K562 (cell line): ENCODE measurements at regions not wholly inside any gene's neighbourhood (a gene's known extent, or its start where the extent isn't known, plus 50 kb on each side); places are given as distances from the start of the nearest gene placed in this dataset.
A peak's percentile ranks its signal among the peaks of the same experiment; 100 is the strongest.

Source experiments
- FOXM1 ChIP-seq, 2 experiments: fragments of 450-650 bp in 1 of 2; sonication (generic) in 1 of 2; formaldehyde crosslinking in 1 of 2; IDR thresholded peaks; 2 replicates each; pipeline versions ENCODE4 v1.6.1 to v1.9.0; 2017 to 2022; ENCODE audit warnings: low read depth in 2 of 2, mild to moderate bottlenecking in 2 of 2, missing genetic modification reagents in 1 of 2, moderate library complexity in 1 of 2
- HDAC1 ChIP-seq, 2 experiments: fragments of 450-650 bp; IDR thresholded peaks; 2 replicates each; pipeline ENCODE4 v1.6.1; 2016 to 2017; ENCODE audit warnings: inconsistent platforms in 1 of 2, mild to moderate bottlenecking in 1 of 2, moderate library complexity in 1 of 2
- HMG20B ChIP-seq: fragments of 250-450 bp; sonication (Bioruptor Pico); IDR thresholded peaks from 2 replicates; pipeline ENCODE4 v1.5.0; 2021; ENCODE audit warnings: mild to moderate bottlenecking
- HOXB6 ChIP-seq: fragments of 250-450 bp; sonication (Bioruptor Pico); IDR thresholded peaks from 2 replicates; pipeline ENCODE4 v1.5.1; 2022; ENCODE audit warnings: mild to moderate bottlenecking, borderline replicate concordance
- MAFF ChIP-seq: IDR thresholded peaks from 2 replicates; pipeline ENCODE4 v1.6.1; 2012; ENCODE audit warnings: low read length, improper control_type of control experiment
- MCM5 ChIP-seq: fragments of 450-650 bp; IDR thresholded peaks from 2 replicates; pipeline ENCODE4 v1.6.1; 2016; ENCODE audit warnings: low read depth
- MECOM ChIP-seq: fragments of 250-450 bp; sonication (Bioruptor Pico); IDR thresholded peaks from 2 replicates; pipeline ENCODE4 v1.8.0; 2022; ENCODE audit warnings: inconsistent platforms
- MYBL2 ChIP-seq, 2 experiments: fragments of 450-650 bp in 1 of 2; sonication (generic) in 1 of 2; formaldehyde crosslinking in 1 of 2; IDR thresholded peaks; 2 replicates each; pipeline versions ENCODE4 v1.6.1 to v1.8.1; 2017 to 2022; ENCODE audit warnings: borderline replicate concordance in 1 of 2, inconsistent platforms in 1 of 2, low read depth in 1 of 2, mild to moderate bottlenecking in 1 of 2, missing genetic modification reagents in 1 of 2, moderate library complexity in 1 of 2
- NCOA2 ChIP-seq, 2 experiments: fragments of 450-650 bp; IDR thresholded peaks; 2 replicates each; pipeline ENCODE4 v1.6.1; 2018; ENCODE audit warnings: mild to moderate bottlenecking in 2 of 2, moderate library complexity in 1 of 2; ENCODE audit not compliant: partially characterized antibody in 2 of 2
- POLR3A ChIP-seq: IDR thresholded peaks from 2 replicates; pipeline ENCODE4 v1.6.1; 2011; ENCODE audit warnings: borderline replicate concordance, mild to moderate bottlenecking, moderate library complexity; ENCODE audit not compliant: insufficient read length, insufficient read depth; ENCODE audit errors: extremely low read depth
- RBM14 ChIP-seq: fragments of 200-400 bp; formaldehyde crosslinking; IDR thresholded peaks from 2 replicates; pipeline ENCODE4 v1.6.1; 2018; ENCODE audit warnings: low read depth, mild to moderate bottlenecking, low read length, moderate library complexity, borderline replicate concordance; ENCODE audit not compliant: insufficient read depth
- SAP30 ChIP-seq: fragments of 200-600 bp; sonication (generic); IDR thresholded peaks from 2 replicates; pipeline ENCODE4 v1.6.1; 2012; ENCODE audit warnings: borderline replicate concordance, low read depth, mild to moderate bottlenecking, moderate library complexity, low read length, control low read depth, inconsistent platforms; ENCODE audit not compliant: insufficient read depth, poor library complexity, severe bottlenecking
- SMARCA5 ChIP-seq: fragments of 450-650 bp; IDR thresholded peaks from 2 replicates; pipeline ENCODE4 v1.6.1; 2016
- TAF1 ChIP-seq: IDR thresholded peaks from 2 replicates; pipeline ENCODE4 v1.6.1; 2011; ENCODE audit warnings: mild to moderate bottlenecking, low read length, moderate library complexity; ENCODE audit not compliant: insufficient read depth, control insufficient read depth, severe bottlenecking; ENCODE audit errors: extremely low read depth
- TBL1XR1 ChIP-seq, 2 experiments: IDR thresholded peaks; 2 replicates each; pipeline ENCODE4 v1.6.1; 2012; ENCODE audit warnings: improper control_type of control experiment in 2 of 2, low read length in 2 of 2, mild to moderate bottlenecking in 1 of 2
- TCF3 ChIP-seq: sonication (generic); formaldehyde crosslinking; IDR thresholded peaks from 2 replicates; pipeline ENCODE4 v1.4.0; 2020; ENCODE audit warnings: mild to moderate bottlenecking, missing genetic modification reagents
- ZBTB33 ChIP-seq: sonication (generic); formaldehyde crosslinking; IDR thresholded peaks from 2 replicates; pipeline ENCODE4 v1.8.1; 2023; ENCODE audit warnings: mild to moderate bottlenecking, missing genetic modification reagents
- ZC3H11A ChIP-seq: IDR thresholded peaks from 2 replicates; pipeline ENCODE4 v1.6.1; 2012; ENCODE audit warnings: low read depth, low read length, improper control_type of control experiment
- ZNF174 ChIP-seq: fragments of 250-450 bp; sonication (Bioruptor Pico); IDR thresholded peaks from 2 replicates; pipeline ENCODE4 v1.4.0; 2020; ENCODE audit warnings: mild to moderate bottlenecking
- ZNF384 ChIP-seq: IDR thresholded peaks from 2 replicates; pipeline ENCODE4 v1.6.1; 2012; ENCODE audit warnings: low read depth, low read length, improper control_type of control experiment
- ZNF41 ChIP-seq: fragments of 250-450 bp; sonication (Bioruptor Pico); conservative IDR thresholded peaks from 2 replicates; pipeline ENCODE4 v1.4.0; 2020; ENCODE audit warnings: mild to moderate bottlenecking
- ZNF449 ChIP-seq: fragments of 250-450 bp; sonication (Bioruptor Pico); IDR thresholded peaks from 2 replicates; pipeline ENCODE4 v1.8.0; 2022; ENCODE audit warnings: moderate library complexity, mild to moderate bottlenecking, inconsistent platforms
- ZNF766 ChIP-seq: fragments of 200-800 bp; sonication (Bioruptor generic); conservative IDR thresholded peaks from 2 replicates; pipeline ENCODE4 v1.6.1; 2016; ENCODE audit warnings: missing genetic modification characterization, missing compliant biosample characterization
- ZNF830 ChIP-seq: fragments of 250-450 bp; sonication (Bioruptor Pico); IDR thresholded peaks from 2 replicates; pipeline ENCODE4 v1.5.0; 2021; ENCODE audit warnings: mild to moderate bottlenecking
- TF ChIP-seq, protein P1 (sequence below), 2 experiments: IDR thresholded peaks; 2 replicates each; pipeline ENCODE4 v1.6.1; 2011; ENCODE audit warnings: borderline replicate concordance in 1 of 2, control low read depth in 1 of 2, low read depth in 1 of 2, low read length in 1 of 2, mild to moderate bottlenecking in 1 of 2, mixed read lengths in 1 of 2, moderate library complexity in 1 of 2; ENCODE audit not compliant: insufficient read depth in 1 of 2, insufficient read length in 1 of 2, poor library complexity in 1 of 2, severe bottlenecking in 1 of 2; ENCODE audit errors: extremely low read depth in 1 of 2

GRCh38 chr6:27562027-27562410 is 89.1 kb upstream of the ZNF184 start (continued):
- TF ChIP-seq SAP30 (no peak), TAF1 (no peak), ZC3H11A (no peak), NCOA2 (IDR thresholded peaks at IDR 0.05; ENCODE audit: partially characterized antibody in 2 of 2) (no peak), SMARCA5 (no peak), ZNF174 (CRISPR knock-in tag) (no peak), MCM5 (no peak), ZNF449 (no peak), ZNF384 (0 out of 2 replicates have a peak, but pooled peaks have one; percentile 21), HMG20B (no peak), TCF3 (CRISPR knock-in tag) (no peak), HOXB6 (no peak), TBL1XR1 (IDR thresholded peaks at IDR 0.05; ENCODE audit: low read length in 2 of 2) (no peak), ZNF766 (CRISPR knock-in tag) (no peak), MECOM (no peak), HDAC1 (IDR thresholded peaks at IDR 0.05) (no peak), MYBL2 (IDR thresholded peaks at IDR 0.05; ENCODE audit: low read depth) (no peak), MYBL2 (CRISPR knock-in tag; IDR thresholded peaks at IDR 0.05; ENCODE audit: borderline replicate concordance) (no peak), MAFF (0 out of 2 replicates have a peak, but pooled peaks have one; percentile 5), ZNF41 (CRISPR knock-in tag) (no peak), ZNF830 (CRISPR knock-in tag) (no peak), FOXM1 (IDR thresholded peaks at IDR 0.05; ENCODE audit: low read depth) (no peak), FOXM1 (CRISPR knock-in tag; IDR thresholded peaks at IDR 0.05; ENCODE audit: low read depth) (no peak), ZBTB33 (CRISPR knock-in tag) (peak; percentile 87), RBM14 (no peak), POLR3A (peak; percentile 77)
- TF ChIP-seq, protein P1, sequence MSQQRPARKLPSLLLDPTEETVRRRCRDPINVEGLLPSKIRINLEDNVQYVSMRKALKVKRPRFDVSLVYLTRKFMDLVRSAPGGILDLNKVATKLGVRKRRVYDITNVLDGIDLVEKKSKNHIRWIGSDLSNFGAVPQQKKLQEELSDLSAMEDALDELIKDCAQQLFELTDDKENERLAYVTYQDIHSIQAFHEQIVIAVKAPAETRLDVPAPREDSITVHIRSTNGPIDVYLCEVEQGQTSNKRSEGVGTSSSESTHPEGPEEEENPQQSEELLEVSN (IDR thresholded peaks at IDR 0.05; ENCODE audit: borderline replicate concordance in 1 of 2, extremely low read depth in 1 of 2, insufficient read depth in 1 of 2, insufficient read length in 1 of 2, low read depth in 1 of 2, low read length in 1 of 2, poor library complexity in 1 of 2, severe bottlenecking in 1 of 2) = no peak
